Liver (tissue), 8 donors: ENCODE measurements at regions not wholly inside any gene's neighbourhood (a gene's known extent, or its start where the extent isn't known, plus 50 kb on each side); places are given as distances from the start of the nearest gene placed in this dataset.

Source experiments
- DNase-seq: peaks from one replicate; pipeline ENCODE4 v3.0.0-alpha.2; 2017; ENCODE audit warnings: low spot score
- H3K27ac ChIP-seq, 2 donors: one replicate each; pipeline ENCODE4 v1.7.0; 2013; ENCODE audit warnings: inconsistent platforms in 2 of 2, low read length in 2 of 2, control low read depth in 1 of 2, low read depth in 1 of 2, mild to moderate bottlenecking in 1 of 2
- H3K27me3 ChIP-seq, 4 donors: one replicate each; pipeline versions ENCODE4 v1.6.1 to v1.7.0; 2013; ENCODE audit warnings: low read length in 3 of 4, inconsistent platforms in 1 of 4, mild to moderate bottlenecking in 1 of 4, moderate library complexity in 1 of 4; ENCODE audit not compliant: control insufficient read depth in 4 of 4, insufficient read depth in 4 of 4
- H3K36me3 ChIP-seq, 4 donors: one replicate each; pipeline versions ENCODE4 v1.6.1 to v1.7.0; 2013; ENCODE audit warnings: low read length in 3 of 4, mild to moderate bottlenecking in 3 of 4, low read depth in 1 of 4, moderate library complexity in 1 of 4; ENCODE audit not compliant: control insufficient read depth in 4 of 4, insufficient read depth in 3 of 4
- H3K4me1 ChIP-seq, 4 donors: one replicate each; pipeline versions ENCODE4 v1.6.1 to v1.7.0; 2013; ENCODE audit warnings: low read length in 3 of 4, mild to moderate bottlenecking in 3 of 4, moderate library complexity in 1 of 4; ENCODE audit not compliant: control insufficient read depth in 4 of 4, insufficient read depth in 4 of 4
- H3K4me3 ChIP-seq, 3 donors: one replicate each; pipeline versions ENCODE4 v1.6.1 to v1.7.0; 2013; ENCODE audit warnings: low read length in 3 of 3, control low read depth in 1 of 3, low read depth in 1 of 3, mild to moderate bottlenecking in 1 of 3
- H3K9ac ChIP-seq, 2 donors: one replicate each; pipeline ENCODE4 v1.7.0; 2013; ENCODE audit warnings: low read length in 2 of 2, mild to moderate bottlenecking in 2 of 2, moderate library complexity in 2 of 2, control low read depth in 1 of 2, low read depth in 1 of 2
- H3K9me3 ChIP-seq, 4 donors: one replicate each; pipeline versions ENCODE4 v1.6.1 to v1.7.0; 2013; ENCODE audit warnings: low read length in 3 of 4; ENCODE audit not compliant: control insufficient read depth in 4 of 4
- ATF3 ChIP-seq: IDR thresholded peaks from 2 replicates; pipeline ENCODE4 v1.6.1; 2016; ENCODE audit warnings: antibody characterized with exemption
- CTCF ChIP-seq: fragments of 150-350 bp; IDR thresholded peaks from 2 replicates; pipeline ENCODE4 v1.5.1; 2017; ENCODE audit warnings: improper control_type of control experiment, low read depth, low read length; ENCODE audit not compliant: missing input control
- EGR1 ChIP-seq, 2 donors: IDR thresholded peaks; 2 replicates each; pipeline ENCODE4 v1.6.1; 2016 to 2018; ENCODE audit warnings: antibody characterized with exemption in 2 of 2, low read depth in 2 of 2
- FOXA1 ChIP-seq: IDR thresholded peaks from 2 replicates; pipeline ENCODE4 v1.6.1; 2016; ENCODE audit warnings: antibody characterized with exemption
- FOXA2 ChIP-seq: IDR thresholded peaks from 2 replicates; pipeline ENCODE4 v1.6.1; 2016; ENCODE audit warnings: antibody characterized with exemption
- GABPA ChIP-seq, 2 donors: IDR thresholded peaks in 1 of 2; conservative IDR thresholded peaks in 1 of 2; 2 replicates each; pipeline ENCODE4 v1.6.1; 2016; ENCODE audit warnings: antibody characterized with exemption in 2 of 2, mild to moderate bottlenecking in 1 of 2, moderate library complexity in 1 of 2
- HNF4A ChIP-seq, 2 donors: conservative IDR thresholded peaks; 2 replicates each; pipeline ENCODE4 v1.6.1; 2016; ENCODE audit warnings: antibody characterized with exemption in 2 of 2, mild to moderate bottlenecking in 2 of 2
- HNF4G ChIP-seq: IDR thresholded peaks from 2 replicates; pipeline ENCODE4 v1.6.1; 2016; ENCODE audit warnings: antibody characterized with exemption
- JUND ChIP-seq, 2 donors: IDR thresholded peaks; 2 replicates each; pipeline ENCODE4 v1.6.1; 2016; ENCODE audit warnings: antibody characterized with exemption in 2 of 2
- MAX ChIP-seq: IDR thresholded peaks from 2 replicates; pipeline ENCODE4 v1.6.1; 2016; ENCODE audit warnings: antibody characterized with exemption
- NR2F2 ChIP-seq: IDR thresholded peaks from 2 replicates; pipeline ENCODE4 v1.6.1; 2016; ENCODE audit warnings: antibody characterized with exemption
- RAD21 ChIP-seq, 2 donors: IDR thresholded peaks; 2 replicates each; pipeline ENCODE4 v1.6.1; 2016; ENCODE audit warnings: antibody characterized with exemption in 2 of 2, mild to moderate bottlenecking in 2 of 2
- REST ChIP-seq: IDR thresholded peaks from 2 replicates; pipeline ENCODE4 v1.6.1; 2016; ENCODE audit warnings: antibody characterized with exemption, mild to moderate bottlenecking
- RXRA ChIP-seq, 2 donors: IDR thresholded peaks; 2 replicates each; pipeline ENCODE4 v1.6.1; 2017 to 2018; ENCODE audit warnings: antibody characterized with exemption in 2 of 2, mild to moderate bottlenecking in 1 of 2
- SP1 ChIP-seq: IDR thresholded peaks from 2 replicates; pipeline ENCODE4 v1.6.1; 2018; ENCODE audit warnings: antibody characterized with exemption, mild to moderate bottlenecking
- TAF1 ChIP-seq: conservative IDR thresholded peaks from 2 replicates; pipeline ENCODE4 v1.6.1; 2016; ENCODE audit warnings: antibody characterized with exemption, mild to moderate bottlenecking
- YY1 ChIP-seq: IDR thresholded peaks from 2 replicates; pipeline ENCODE4 v1.6.1; 2016; ENCODE audit warnings: antibody characterized with exemption, mild to moderate bottlenecking
- ZBTB33 ChIP-seq: IDR thresholded peaks from 2 replicates; pipeline ENCODE4 v1.6.1; 2016; ENCODE audit warnings: antibody characterized with exemption
- WGBS: extraction: QIAGEN DNeasy Blood & Tissue Kit; methylation state at CpG from one replicate; pipeline ENCODE4 v1.1.7; 2013; 5-methylcytosine and 5-hydroxymethylcytosine counted together
- donor health status: healthy.
- donor health status: healthy.
- donor health status: healthy.
- donor health status: healthy.
- donor health status: healthy.

GRCh38 chr13:111614613-111615012, 294.2 kb downstream of the TEX29 start:
- no peaks in the 10 kb centered on the region for H3K9me3 ChIP-seq
- no peaks in the 10 kb centered on the region for H3K36me3 ChIP-seq
- H3K4me3 ChIP-seq = no peak overlapping the region
- no peak for DNase-seq
- H3K9ac ChIP-seq = peak overlapping the region in 1 of 2 donors; percentile 66
- 30% methylated on average over 5 of the region's 5 CpGs for WGBS
- TF ChIP-seq MAX (peak; percentile 23), JUND (IDR thresholded peaks at IDR 0.05) (peak; percentile 51 to 78), CTCF (no peak), SP1 (peak; percentile 80), FOXA2 (peak; percentile 57), FOXA1 (no peak), HNF4A (conservative IDR thresholded peaks at IDR 0.05) (peak; percentile 57 to 61), EGR1 (IDR thresholded peaks at IDR 0.05; ENCODE audit: low read depth in 2 of 2) (no peak), TAF1 (peak; percentile 45), GABPA (IDR thresholded peaks at IDR 0.05 in 1 of 2, conservative IDR thresholded peaks at IDR 0.05 in 1 of 2) (no peak), YY1 (peak; percentile 94), RXRA (IDR thresholded peaks at IDR 0.05) (peak; percentile 93 to 96), RAD21 (IDR thresholded peaks at IDR 0.05) (peak; percentile 45 to 46), REST (peak; percentile 48), ATF3 (peak; percentile 69), ZBTB33 (peak; percentile 55), NR2F2 (no peak), HNF4G (no peak)
- peaks cover 9 to 31% (median 23%) of the 10 kb centered on the region in 4 donors for H3K4me1 ChIP-seq
- H3K27ac ChIP-seq = peak overlapping the region; percentile 75 to 81
- no peaks in the 10 kb centered on the region for H3K27me3 ChIP-seq
